ENCODE measurements at regions not wholly inside any gene's neighbourhood (a gene's known extent, or its start where the extent isn't known, plus 50 kb on each side); places are given as distances from the start of the nearest gene placed in this dataset.

- no peak overlapping the region for H3K4me3 ChIP-seq
- H3K9me3 ChIP-seq, result no peaks in the 10 kb centered on the region
- no peaks in the 10 kb centered on the region for H3K27me3 ChIP-seq (replicated peaks; ENCODE audit: insufficient read depth)
- H3K27ac ChIP-seq, result no peak overlapping the region
- H3K4me1 ChIP-seq (ENCODE audit: control insufficient read depth in 1 of 2, low read depth in 2 of 2), result no peaks in the 10 kb centered on the region
- TF ChIP-seq CTCF (IDR thresholded peaks at IDR 0.05), result no peak
- ATAC-seq (ENCODE audit: insufficient number of reproducible peaks, low FRiP score, low read depth), result no peak
- no peaks in the 10 kb centered on the region for H3K36me3 ChIP-seq
- DNase-seq (ENCODE audit: low spot score), result no peak
These were observed 77.2 kb downstream of the RTP4 start for GRCh38 chr3:187445356-187445755.

- H3K9me3 ChIP-seq, result no peaks in the 10 kb centered on the region
- no peaks in the 10 kb centered on the region for H3K36me3 ChIP-seq
- TF ChIP-seq CTCF (IDR thresholded peaks at IDR 0.05), result no peak
- ATAC-seq (ENCODE audit: insufficient number of reproducible peaks, low FRiP score, low read depth) (no peak), DNase-seq (ENCODE audit: low spot score) (no peak)
- no peak overlapping the region for H3K27ac ChIP-seq
- H3K4me3 ChIP-seq, result no peak overlapping the region
- no peaks in the 10 kb centered on the region for H3K27me3 ChIP-seq (replicated peaks; ENCODE audit: insufficient read depth)
- peaks cover 0 to 10% of the 10 kb centered on the region in 2 donors for H3K4me1 ChIP-seq (ENCODE audit: control insufficient read depth in 1 of 2, low read depth in 2 of 2)
These were observed 66.3 kb downstream of the RTP4 start for GRCh38 chr3:187434524-187434923.

GRCh38 chr3:187430576-187430975 lies 62.4 kb downstream of the RTP4 start:
- TF ChIP-seq CTCF (IDR thresholded peaks at IDR 0.05), result no peak
- Histone ChIP-seq H3K27ac (no peak overlapping the region), H3K36me3 (no peaks in the 10 kb centered on the region), H3K27me3 (replicated peaks; ENCODE audit: insufficient read depth) (no peaks in the 10 kb centered on the region), H3K4me3 (no peak overlapping the region), H3K9me3 (no peaks in the 10 kb centered on the region), H3K4me1 (ENCODE audit: control insufficient read depth in 1 of 2, low read depth in 2 of 2) (peaks cover 0 to 6% of the 10 kb centered on the region in 2 donors)
- ATAC-seq (ENCODE audit: insufficient number of reproducible peaks, low FRiP score, low read depth) (no peak), DNase-seq (ENCODE audit: low spot score) (no peak)

All from thoracic aorta (tissue), 2 donors.